ENCODE measurements at regions not wholly inside any gene's neighbourhood (a gene's known extent, or its start where the extent isn't known, plus 50 kb on each side); places are given as distances from the start of the nearest gene placed in this dataset.

- no peaks in the 10 kb centered on the region for H3K9me3 Mint-ChIP-seq
These were observed 540.3 kb downstream of the INHBA start for GRCh38 chr7:41162612-41163011.

GRCh38 chr7:41161041-41161587, 541.8 kb downstream of the INHBA start:
- DNase-seq (ENCODE audit: low spot score in 2 of 2): no peak
- Mint-ChIP-seq H3K9me3 (no peaks in the 10 kb centered on the region), H3K27ac (no peak overlapping the region), H3K36me3 (no peaks in the 10 kb centered on the region)
- ATAC-seq: no peak

More at GRCh38 chr7:41162612-41163011, 540.3 kb downstream of the INHBA start:
- DNase-seq (ENCODE audit: low spot score in 2 of 2) (no peak), ATAC-seq (no peak)
- H3K36me3 Mint-ChIP-seq: no peaks in the 10 kb centered on the region
- H3K27ac Mint-ChIP-seq: no peak overlapping the region

DNA sequence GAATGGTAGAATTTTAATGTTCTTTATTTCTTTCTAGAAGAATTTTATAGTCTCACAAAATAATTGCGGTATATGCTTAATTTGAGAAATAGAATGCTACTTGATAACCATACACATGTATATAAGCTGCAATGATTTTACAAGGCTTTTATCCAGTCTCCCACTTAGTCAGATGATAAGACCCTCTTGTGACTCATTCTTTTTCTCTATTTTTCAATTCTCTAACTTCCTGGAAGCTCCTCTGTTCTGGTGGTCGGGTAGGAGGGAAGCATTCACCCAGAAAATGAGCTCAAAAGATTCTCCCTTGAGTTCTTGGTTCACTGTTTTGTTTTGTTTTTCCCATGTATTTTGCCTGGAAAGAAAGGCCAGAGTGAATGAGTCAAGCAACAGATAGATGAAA, 546.6 kb downstream of the INHBA start:
- DNase-seq (ENCODE audit: low spot score in 2 of 2): no peak
- Mint-ChIP-seq H3K9me3 (no peaks in the 10 kb centered on the region), H3K36me3 (no peaks in the 10 kb centered on the region), H3K27ac (no peak overlapping the region)
- ATAC-seq: no peak

DNA sequence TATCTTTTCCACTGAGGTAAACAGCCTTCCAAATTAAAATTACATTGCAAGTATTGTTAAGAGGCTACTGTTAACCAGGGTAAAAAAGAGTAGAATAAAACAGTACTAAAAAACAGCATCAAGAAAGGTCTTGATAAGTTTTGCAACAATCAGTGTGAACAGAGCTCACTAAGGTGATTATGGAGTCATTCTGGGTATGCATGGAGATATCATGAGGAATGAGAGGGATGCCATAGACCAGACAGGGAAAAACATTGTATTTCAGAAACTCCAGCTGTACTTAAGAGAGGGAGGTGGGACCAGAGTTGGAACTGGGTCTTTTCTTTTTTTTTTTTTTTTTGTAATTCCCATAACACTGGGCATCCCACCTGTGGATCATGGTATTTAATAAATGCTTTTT, 549.6 kb downstream of the INHBA start:
- no peaks in the 10 kb centered on the region for H3K9me3 Mint-ChIP-seq
- no peaks in the 10 kb centered on the region for H3K36me3 Mint-ChIP-seq
- DNase-seq (ENCODE audit: low spot score in 2 of 2) (no peak), ATAC-seq (no peak)
- no peak overlapping the region for H3K27ac Mint-ChIP-seq

DNA sequence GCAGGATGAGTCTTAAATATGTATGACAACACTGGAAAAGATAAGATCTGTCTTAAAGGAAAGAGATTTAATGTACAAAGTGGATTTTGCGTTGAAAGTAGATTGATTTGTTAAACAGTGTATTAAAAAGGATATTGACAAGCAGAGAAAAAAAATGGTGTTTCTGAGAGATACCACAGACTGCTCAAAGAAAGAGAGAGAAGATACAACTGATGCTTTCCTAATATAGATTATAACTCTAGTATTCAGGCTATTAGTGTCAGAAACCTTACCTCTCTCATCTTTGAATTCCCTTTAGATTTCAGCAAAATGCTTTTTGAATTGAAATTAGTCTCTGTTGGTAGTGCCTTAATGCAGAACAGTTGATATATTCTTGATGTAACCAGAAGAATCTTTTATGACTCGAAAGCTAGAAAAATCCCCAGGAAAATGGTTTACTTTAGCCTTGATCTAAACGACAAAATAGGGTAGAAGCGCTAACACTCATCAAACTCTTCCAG, 550.7 kb downstream of the INHBA start:
- no peaks in the 10 kb centered on the region for H3K36me3 Mint-ChIP-seq
- no peak for DNase-seq (ENCODE audit: low spot score in 2 of 2)
- ATAC-seq: no peak
- H3K27ac Mint-ChIP-seq: no peak overlapping the region
- H3K9me3 Mint-ChIP-seq: no peaks in the 10 kb centered on the region

DNA sequence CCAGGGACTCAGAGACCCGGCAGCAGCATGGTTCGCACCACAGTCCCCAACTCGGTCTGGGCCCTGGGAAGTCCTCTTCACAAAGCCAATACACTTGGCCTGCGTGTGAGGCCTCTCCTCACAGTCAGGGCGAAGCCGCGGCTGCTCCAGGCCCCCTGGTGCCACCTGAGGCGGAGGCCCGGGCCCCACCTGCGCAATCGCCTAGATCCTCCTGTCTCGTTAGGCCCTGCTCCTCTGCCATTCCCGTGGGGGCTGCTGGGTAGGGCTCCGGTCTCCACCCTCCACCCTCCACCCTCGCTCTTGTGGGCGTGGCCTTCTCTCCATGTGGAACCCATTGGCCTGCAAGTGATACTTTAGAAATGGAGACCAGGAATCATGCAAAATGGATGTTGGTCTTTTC, 553.3 kb downstream of the INHBA start:
- ATAC-seq (no peak), DNase-seq (ENCODE audit: low spot score in 2 of 2) (no peak)
- H3K36me3 Mint-ChIP-seq: no peaks in the 10 kb centered on the region
- no peak overlapping the region for H3K27ac Mint-ChIP-seq
- H3K9me3 Mint-ChIP-seq: no peaks in the 10 kb centered on the region

GRCh38 chr7:41148521-41148951, 554.4 kb downstream of the INHBA start:
- no peak for DNase-seq (ENCODE audit: low spot score in 2 of 2)
- no peak for ATAC-seq
- no peaks in the 10 kb centered on the region for H3K9me3 Mint-ChIP-seq
- no peak overlapping the region for H3K27ac Mint-ChIP-seq
- no peaks in the 10 kb centered on the region for H3K36me3 Mint-ChIP-seq

- no peak for DNase-seq (ENCODE audit: low spot score in 2 of 2)
- ATAC-seq: no peak
- Mint-ChIP-seq H3K27ac (no peak overlapping the region), H3K9me3 (no peaks in the 10 kb centered on the region), H3K36me3 (no peaks in the 10 kb centered on the region)
These were observed 555.0 kb downstream of the INHBA start for GRCh38 chr7:41147606-41148485.

DNA sequence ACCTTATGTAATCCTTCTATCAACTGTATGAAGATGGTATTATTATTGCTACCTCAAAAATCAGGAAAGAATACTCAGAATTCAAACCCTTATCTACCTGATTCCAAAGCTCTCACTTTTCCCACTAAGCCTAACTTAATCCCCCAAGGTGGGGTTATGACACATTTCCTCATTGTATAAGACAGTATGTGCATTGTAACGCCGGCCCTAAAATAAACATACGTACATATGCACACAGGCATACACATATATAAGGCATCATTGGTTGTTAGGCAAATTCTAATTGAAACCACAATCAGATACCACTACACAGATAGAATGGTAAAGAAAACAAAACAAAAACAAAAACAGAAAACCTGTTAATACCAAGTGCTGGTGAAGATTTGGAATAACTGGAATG, 556.5 kb downstream of the INHBA start:
- Mint-ChIP-seq H3K27ac (no peak overlapping the region), H3K9me3 (no peaks in the 10 kb centered on the region), H3K36me3 (no peaks in the 10 kb centered on the region)
- DNase-seq (ENCODE audit: low spot score in 2 of 2): no peak
- ATAC-seq: no peak

GRCh38 chr7:41145656-41146055, 557.2 kb downstream of the INHBA start:
- no peak for ATAC-seq
- H3K27ac Mint-ChIP-seq: no peak overlapping the region

DNA sequence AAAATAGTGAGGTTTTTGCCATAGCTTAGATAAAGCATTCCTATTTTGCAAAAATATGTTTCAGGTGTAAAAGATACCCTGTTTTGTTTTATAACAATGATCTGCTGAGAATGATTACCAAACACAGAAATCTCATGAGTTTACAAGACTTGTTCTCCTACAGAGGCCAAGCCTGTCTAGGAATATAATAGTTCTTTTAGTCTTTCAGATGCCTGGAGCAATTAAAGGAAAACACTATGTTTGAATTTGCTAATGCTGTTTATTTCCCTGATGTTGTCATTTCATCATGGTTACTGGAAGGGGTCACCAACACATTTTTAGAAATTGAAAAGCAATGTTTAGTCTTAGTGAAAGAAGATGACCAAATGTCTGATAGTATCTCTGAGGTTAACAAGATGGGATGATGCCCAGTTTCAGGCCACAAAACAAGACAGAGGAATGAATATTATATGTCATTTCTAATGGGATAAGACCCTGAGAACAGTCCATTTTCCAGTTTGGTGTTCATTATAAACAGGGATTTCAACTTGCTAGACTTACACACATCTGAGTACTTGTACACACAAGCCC, 559.9 kb downstream of the INHBA start:
- no peaks in the 10 kb centered on the region for H3K9me3 Mint-ChIP-seq
- no peak for ATAC-seq
- H3K27ac Mint-ChIP-seq: no peak overlapping the region
- DNase-seq (ENCODE audit: low spot score in 2 of 2): no peak
- no peaks in the 10 kb centered on the region for H3K36me3 Mint-ChIP-seq

More at GRCh38 chr7:41145656-41146055, 557.2 kb downstream of the INHBA start:
- Mint-ChIP-seq H3K9me3 (no peaks in the 10 kb centered on the region), H3K36me3 (no peaks in the 10 kb centered on the region)
- no peak for DNase-seq (ENCODE audit: low spot score in 2 of 2)

DNA sequence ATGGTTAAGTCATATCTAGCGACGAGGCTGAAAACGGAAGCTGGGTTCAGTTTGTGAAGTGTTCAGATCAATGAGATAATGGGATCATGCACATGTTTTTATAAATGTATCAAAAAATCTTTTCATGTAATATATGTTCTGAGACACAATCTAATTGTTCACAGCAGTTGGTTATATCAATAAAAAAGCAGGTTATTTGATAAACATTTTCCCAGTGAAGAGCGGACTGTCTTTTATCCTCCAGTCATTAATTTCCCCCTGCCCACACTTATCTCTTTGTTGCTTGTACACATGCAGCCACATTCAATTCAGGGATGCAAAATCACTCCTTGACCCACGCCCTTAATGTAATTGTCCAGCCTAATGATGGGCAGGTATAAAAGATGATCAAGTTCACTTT, 563.1 kb downstream of the INHBA start:
- Mint-ChIP-seq H3K9me3 (no peaks in the 10 kb centered on the region), H3K36me3 (no peaks in the 10 kb centered on the region), H3K27ac (no peak overlapping the region)
- no peak for ATAC-seq
- no peak for DNase-seq (ENCODE audit: low spot score in 2 of 2)

DNA sequence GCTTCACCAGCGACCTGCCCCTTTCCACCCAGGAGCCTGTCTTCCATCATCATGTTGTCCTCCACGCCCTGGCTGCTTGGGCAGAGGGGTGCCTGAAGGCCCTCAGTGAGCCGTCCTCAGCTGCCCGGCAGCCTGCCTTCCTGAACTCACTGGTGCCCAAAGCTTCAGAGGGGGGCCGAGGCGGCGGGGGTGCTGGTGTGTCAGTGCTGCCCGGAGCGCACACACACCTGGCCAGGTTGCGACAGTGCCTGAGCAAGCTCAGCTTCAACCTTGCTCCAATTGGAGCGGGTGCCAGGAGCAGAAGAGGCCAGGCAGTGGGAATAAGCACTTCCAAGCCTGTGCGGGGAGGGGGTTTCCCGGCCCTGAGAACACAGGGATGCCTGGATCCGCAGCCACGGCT, 566.3 kb downstream of the INHBA start:
- Mint-ChIP-seq H3K27ac (no peak overlapping the region), H3K9me3 (no peaks in the 10 kb centered on the region), H3K36me3 (no peaks in the 10 kb centered on the region)
- DNase-seq (ENCODE audit: low spot score in 2 of 2): no peak
- ATAC-seq: no peak

DNA sequence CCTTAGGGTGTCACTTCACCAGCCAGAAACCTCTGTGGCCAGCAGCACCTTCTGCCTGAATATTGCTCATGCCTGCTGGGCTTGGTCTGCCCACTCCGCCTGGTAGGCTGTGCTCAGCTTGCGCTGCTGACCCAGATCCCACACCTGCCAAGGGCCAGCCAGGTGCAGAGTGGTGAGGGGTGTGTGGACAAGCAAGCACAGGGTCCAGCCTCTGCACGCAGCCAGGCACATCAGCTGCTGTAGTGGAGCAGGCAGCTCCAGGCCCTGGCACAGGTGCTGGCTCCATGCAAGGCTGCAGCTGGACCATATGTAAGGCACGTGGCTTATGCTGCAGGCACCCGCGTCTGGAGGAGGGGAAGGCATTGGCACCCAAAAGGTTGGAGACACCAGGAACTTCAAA, 567.4 kb downstream of the INHBA start:
- ATAC-seq (no peak), DNase-seq (ENCODE audit: low spot score in 2 of 2) (no peak)
- H3K9me3 Mint-ChIP-seq: no peaks in the 10 kb centered on the region
- H3K27ac Mint-ChIP-seq: no peak overlapping the region
- H3K36me3 Mint-ChIP-seq: no peaks in the 10 kb centered on the region

DNA sequence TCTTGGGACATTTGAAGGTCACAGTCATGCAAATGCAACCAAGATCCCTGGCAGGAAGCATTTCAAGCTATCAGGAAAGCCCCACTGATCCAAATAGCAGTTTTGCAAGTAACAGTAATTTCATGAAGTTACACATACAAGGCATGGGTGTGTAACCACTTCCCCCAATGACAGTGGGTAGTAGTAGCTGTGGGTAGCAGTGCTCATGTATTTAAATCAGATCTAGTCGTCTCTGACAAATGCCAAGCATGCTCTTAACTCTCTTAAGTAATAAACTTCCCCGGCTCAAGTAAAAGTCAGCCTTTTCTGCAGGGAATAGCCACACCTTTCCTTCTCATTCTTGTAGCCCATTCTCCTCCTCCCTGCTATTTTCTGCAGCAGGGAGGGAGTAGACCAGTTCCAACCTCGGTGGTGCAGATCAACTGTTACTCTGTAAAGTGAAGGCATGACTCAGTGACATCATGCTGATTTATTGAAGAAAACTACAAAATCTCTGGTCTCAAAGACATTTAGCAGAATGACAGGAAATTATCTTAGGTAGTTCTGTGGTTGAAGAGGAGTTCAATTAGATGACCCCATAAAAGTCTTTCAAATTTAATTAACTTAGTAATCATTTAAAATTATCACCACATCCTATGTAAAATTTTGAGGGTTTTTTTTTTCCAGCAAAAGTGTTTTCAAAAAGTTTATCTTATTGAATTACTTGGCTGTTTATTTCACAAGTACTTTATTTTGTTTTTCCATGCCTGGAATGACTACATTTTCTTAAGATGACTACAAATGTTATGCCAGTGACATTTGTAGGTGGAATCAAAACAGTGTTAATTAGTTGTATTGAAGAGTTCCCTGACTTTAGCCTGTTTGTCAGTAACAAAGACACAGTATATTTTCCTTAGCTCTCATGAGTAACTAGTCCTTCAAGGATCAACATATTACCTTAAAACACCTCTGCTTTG, 568.3 kb downstream of the INHBA start:
- H3K27ac Mint-ChIP-seq: no peak overlapping the region
- DNase-seq (ENCODE audit: low spot score in 2 of 2) (no peak), ATAC-seq (peak in 1 of 2 donors; percentile 57)
- no peaks in the 10 kb centered on the region for H3K36me3 Mint-ChIP-seq
- H3K9me3 Mint-ChIP-seq: no peaks in the 10 kb centered on the region

DNA sequence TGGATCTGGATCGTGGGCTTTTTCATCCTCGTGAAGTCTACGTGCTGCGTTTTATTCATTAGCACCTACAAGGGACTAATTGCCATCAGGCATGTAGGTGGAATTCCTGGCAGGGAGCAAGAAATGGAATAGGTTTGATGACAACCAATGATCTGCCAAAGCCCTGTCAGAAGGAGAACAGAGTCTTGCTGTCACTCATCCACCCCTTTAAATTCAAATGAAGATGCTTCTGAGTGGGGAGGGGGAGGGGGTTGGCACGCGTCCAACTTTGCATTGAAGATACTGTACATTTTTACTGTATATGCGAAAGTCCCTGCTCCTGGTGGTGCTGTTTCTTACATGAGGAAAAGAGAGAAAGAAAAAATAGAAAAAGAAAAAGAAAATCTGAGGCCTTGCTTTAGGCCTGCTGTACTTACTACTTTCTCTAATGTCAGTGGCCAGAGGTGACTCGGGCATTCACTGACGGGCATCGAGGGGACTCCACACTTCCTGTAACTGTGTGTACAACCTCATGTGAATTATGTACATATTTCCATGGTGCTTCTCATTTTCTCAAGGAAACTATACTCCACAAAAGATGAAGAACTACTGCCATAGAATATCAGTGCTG, 569.1 kb downstream of the INHBA start:
- Mint-ChIP-seq H3K27ac (no peak overlapping the region), H3K36me3 (no peaks in the 10 kb centered on the region), H3K9me3 (no peaks in the 10 kb centered on the region)
- ATAC-seq (no peak), DNase-seq (ENCODE audit: low spot score in 2 of 2) (no peak)
